Astrocyte (in vitro differentiated cells and primary cell): ENCODE measurements at regions not wholly inside any gene's neighbourhood (a gene's known extent, or its start where the extent isn't known, plus 50 kb on each side); places are given as distances from the start of the nearest gene placed in this dataset.
"Not testable (repeated sequence)": the region's sequence is repeated elsewhere in the genome, so short reads cannot be mapped to it uniquely, and the experiment has no call there.

Experiments used
- DNase-seq: peaks from one replicate; pipeline ENCODE4 v3.0.0-alpha.2; 2010; ENCODE audit warnings: low read depth
- FAIRE-seq: peaks from 2 replicates; lab custom pipeline; 2011; peaks lifted over from hg19 to GRCh38; lab: Jason Lieb, UNC
- H2AFZ ChIP-seq: 2 replicates; pipeline ENCODE4 v1.6.0; 2012; ENCODE audit warnings: low read depth, low read length, inconsistent platforms
- H3K27ac ChIP-seq: 2 replicates; pipeline ENCODE4 v1.5.1; 2011; ENCODE audit warnings: low read depth, low read length, inconsistent platforms
- H3K27me3 ChIP-seq: 2 replicates; pipeline ENCODE4 v1.6.0; 2011; ENCODE audit warnings: low read length, inconsistent platforms; ENCODE audit not compliant: insufficient read depth
- H3K36me3 ChIP-seq: 2 replicates; pipeline ENCODE4 v1.5.1; 2011; ENCODE audit warnings: low read length, inconsistent platforms; ENCODE audit not compliant: insufficient read depth
- H3K4me1 ChIP-seq: 2 replicates; pipeline ENCODE4 v1.5.1; 2011; ENCODE audit warnings: low read length, inconsistent platforms; ENCODE audit not compliant: insufficient read depth
- H3K4me2 ChIP-seq: 2 replicates; pipeline ENCODE4 v1.6.0; 2012; ENCODE audit warnings: low read length, inconsistent platforms
- H3K4me3 ChIP-seq: 2 replicates; pipeline ENCODE4 v1.5.1; 2011; ENCODE audit warnings: low read depth, mild to moderate bottlenecking, low read length, inconsistent platforms; ENCODE audit not compliant: insufficient read depth
- H3K79me2 ChIP-seq: 2 replicates; pipeline ENCODE4 v1.6.0; 2012; ENCODE audit warnings: mild to moderate bottlenecking, low read length, inconsistent platforms; ENCODE audit not compliant: insufficient read depth
- H3K9ac ChIP-seq: 2 replicates; pipeline ENCODE4 v1.6.0; 2012; ENCODE audit warnings: mild to moderate bottlenecking, low read length, inconsistent platforms
- H3K9me3 ChIP-seq: 2 replicates; pipeline ENCODE4 v1.5.1; 2012; ENCODE audit warnings: low read depth, mild to moderate bottlenecking, low read length, inconsistent platforms; ENCODE audit not compliant: insufficient read depth
- H4K20me1 ChIP-seq: 2 replicates; pipeline ENCODE4 v1.6.0; 2012; ENCODE audit warnings: low read length, inconsistent platforms; ENCODE audit not compliant: insufficient read depth
- H3K27ac Mint-ChIP-seq: one replicate; pipeline ENCODE4 v1.8.0; 2021; ENCODE audit warnings: mild to moderate bottlenecking, mixed read lengths; ENCODE audit not compliant: unreplicated experiment
- H3K27me3 Mint-ChIP-seq: one replicate; pipeline ENCODE4 v1.8.0; 2021; ENCODE audit warnings: low read depth, mixed read lengths; ENCODE audit not compliant: unreplicated experiment
- H3K36me3 Mint-ChIP-seq: one replicate; pipeline ENCODE4 v1.8.0; 2021; ENCODE audit warnings: low read depth, mixed read lengths; ENCODE audit not compliant: unreplicated experiment
- H3K4me1 Mint-ChIP-seq: one replicate; pipeline ENCODE4 v1.8.0; 2021; ENCODE audit warnings: low read depth, mixed read lengths; ENCODE audit not compliant: unreplicated experiment
- H3K4me3 Mint-ChIP-seq: one replicate; pipeline ENCODE4 v1.8.0; 2021; ENCODE audit warnings: mild to moderate bottlenecking, moderate library complexity, mixed read lengths; ENCODE audit not compliant: unreplicated experiment
- H3K9me3 Mint-ChIP-seq: one replicate; pipeline ENCODE4 v1.8.0; 2021; ENCODE audit warnings: mild to moderate bottlenecking, mixed read lengths; ENCODE audit not compliant: unreplicated experiment
- CTCF ChIP-seq: IDR thresholded peaks from 2 replicates; pipeline ENCODE4 v1.5.1; 2011; ENCODE audit warnings: low read depth, mild to moderate bottlenecking, inconsistent platforms, low read length, moderate library complexity; ENCODE audit not compliant: insufficient read depth
- EZH2 ChIP-seq: IDR thresholded peaks from 2 replicates; pipeline ENCODE4 v1.6.1; 2012; ENCODE audit warnings: mild to moderate bottlenecking, low read length, inconsistent platforms; ENCODE audit not compliant: insufficient read depth

- peaks cover 7% of the 10 kb centered on the region for H3K27me3 Mint-ChIP-seq
- no peaks in the 10 kb centered on the region for H3K36me3 Mint-ChIP-seq
- no peak overlapping the region for H2AFZ ChIP-seq
- H3K4me1 Mint-ChIP-seq: no peaks in the 10 kb centered on the region
- no peak overlapping the region for H3K9ac ChIP-seq
- no peaks in the 10 kb centered on the region for H3K9me3 ChIP-seq
- DNase-seq (no peak), FAIRE-seq (no peak)
- H4K20me1 ChIP-seq: no peaks in the 10 kb centered on the region
- H3K4me2 ChIP-seq: no peak overlapping the region
- H3K79me2 ChIP-seq: no peaks in the 10 kb centered on the region
- TF ChIP-seq EZH2 (no peak), CTCF (no peak)
- H3K27me3 ChIP-seq: no peaks in the 10 kb centered on the region
- no peaks in the 10 kb centered on the region for H3K4me1 ChIP-seq
- no peak overlapping the region for H3K4me3 Mint-ChIP-seq
- no peaks in the 10 kb centered on the region for H3K36me3 ChIP-seq
- no peak overlapping the region for H3K27ac Mint-ChIP-seq
- H3K4me3 ChIP-seq: no peak overlapping the region
- no peak overlapping the region for H3K27ac ChIP-seq
- H3K9me3 Mint-ChIP-seq: peaks cover 7% of the 10 kb centered on the region
Measured at GRCh38 chr5:16291894-16292293, 112.3 kb upstream of the MARCHF11 start.

GRCh38 chr5:16291474-16291873 lies 111.9 kb upstream of the MARCHF11 start:
- Mint-ChIP-seq H3K36me3 (no peaks in the 10 kb centered on the region), H3K9me3 (peaks cover 6% of the 10 kb centered on the region), H3K4me3 (no peak overlapping the region), H3K27me3 (peaks cover 7% of the 10 kb centered on the region), H3K4me1 (no peaks in the 10 kb centered on the region), H3K27ac (no peak overlapping the region)
- H3K4me2 ChIP-seq: no peak overlapping the region
- FAIRE-seq (no peak), DNase-seq (no peak)
- no peaks in the 10 kb centered on the region for H3K9me3 ChIP-seq
- no peaks in the 10 kb centered on the region for H3K4me1 ChIP-seq
- H4K20me1 ChIP-seq: no peaks in the 10 kb centered on the region
- H3K79me2 ChIP-seq: no peaks in the 10 kb centered on the region
- TF ChIP-seq EZH2 (no peak), CTCF (no peak)
- no peak overlapping the region for H3K27ac ChIP-seq
- no peak overlapping the region for H2AFZ ChIP-seq
- no peaks in the 10 kb centered on the region for H3K27me3 ChIP-seq
- no peak overlapping the region for H3K9ac ChIP-seq
- H3K4me3 ChIP-seq: no peak overlapping the region
- no peaks in the 10 kb centered on the region for H3K36me3 ChIP-seq

- TF ChIP-seq CTCF: no peak
- no peak for TF ChIP-seq EZH2
- Mint-ChIP-seq H3K4me1 (no peaks in the 10 kb centered on the region), H3K27ac (no peak overlapping the region), H3K36me3 (no peaks in the 10 kb centered on the region), H3K27me3 (peaks cover 10% of the 10 kb centered on the region), H3K9me3 (peaks cover 6% of the 10 kb centered on the region), H3K4me3 (no peak overlapping the region)
- Histone ChIP-seq H3K79me2 (no peaks in the 10 kb centered on the region), H3K4me1 (no peaks in the 10 kb centered on the region), H3K27ac (no peak overlapping the region), H4K20me1 (no peaks in the 10 kb centered on the region), H3K9ac (no peak overlapping the region), H3K4me3 (no peak overlapping the region), H3K36me3 (no peaks in the 10 kb centered on the region), H3K4me2 (no peak overlapping the region), H3K9me3 (no peaks in the 10 kb centered on the region), H2AFZ (no peak overlapping the region), H3K27me3 (no peaks in the 10 kb centered on the region)
- DNase-seq (no peak), FAIRE-seq (no peak)
Measured at GRCh38 chr5:16283791-16284190, 104.2 kb upstream of the MARCHF11 start.

- H3K27me3 ChIP-seq, H3K27me3 Mint-ChIP-seq, H4K20me1 ChIP-seq, H3K36me3 ChIP-seq, H3K4me1 ChIP-seq, H3K79me2 ChIP-seq, H3K9me3 ChIP-seq, H2AFZ ChIP-seq, H3K4me3 Mint-ChIP-seq, H3K36me3 Mint-ChIP-seq, DNase-seq, H3K27ac Mint-ChIP-seq, H3K4me1 Mint-ChIP-seq, H3K9ac ChIP-seq, H3K4me3 ChIP-seq, H3K9me3 Mint-ChIP-seq, H3K27ac ChIP-seq, FAIRE-seq, H3K4me2 ChIP-seq: not testable (repeated sequence)
Measured at GRCh38 chr5:16276859-16277258, 97.3 kb upstream of the MARCHF11 start.
